Mesenchymal stem cell (in vitro differentiated cells and primary cell): ENCODE measurements at regions not wholly inside any gene's neighbourhood (a gene's known extent, or its start where the extent isn't known, plus 50 kb on each side); places are given as distances from the start of the nearest gene placed in this dataset.

ENCODE experiments used
- DNase-seq: peaks from one replicate; pipeline ENCODE4 v3.0.0-alpha.2; 2013
- H2AFZ ChIP-seq: one replicate; pipeline ENCODE4 v1.6.1; 2013; ENCODE audit warnings: low read depth, mild to moderate bottlenecking, control low read depth, inconsistent platforms, low read length, moderate library complexity
- H2AK5ac ChIP-seq: 2 replicates; pipeline ENCODE4 v1.6.1; 2013; ENCODE audit warnings: low read length, moderate library complexity, mild to moderate bottlenecking, inconsistent platforms; ENCODE audit not compliant: severe bottlenecking
- H2BK120ac ChIP-seq: one replicate; pipeline ENCODE4 v1.6.1; 2013; ENCODE audit warnings: low read depth, mild to moderate bottlenecking, inconsistent platforms, low read length, moderate library complexity
- H2BK12ac ChIP-seq, 2 experiments: one replicate each; pipeline ENCODE4 v1.6.1; 2013; ENCODE audit warnings: inconsistent platforms in 2 of 2, low read length in 2 of 2, mild to moderate bottlenecking in 2 of 2, moderate library complexity in 2 of 2, control low read depth in 1 of 2
- H2BK15ac ChIP-seq: one replicate; pipeline ENCODE4 v1.6.1; 2013; ENCODE audit warnings: mild to moderate bottlenecking, low read depth, inconsistent platforms; ENCODE audit not compliant: poor library complexity, severe bottlenecking
- H2BK5ac ChIP-seq: 2 replicates; pipeline ENCODE4 v1.6.1; 2013; ENCODE audit warnings: low read depth, mild to moderate bottlenecking, low read length, control low read depth, inconsistent platforms; ENCODE audit not compliant: poor library complexity, severe bottlenecking
- H3K14ac ChIP-seq, 2 experiments: one replicate each; pipeline ENCODE4 v1.6.1; 2013; ENCODE audit warnings: inconsistent platforms in 2 of 2, low read length in 2 of 2, control low read depth in 1 of 2, mild to moderate bottlenecking in 1 of 2, moderate library complexity in 1 of 2
- H3K18ac ChIP-seq, 2 experiments: one replicate each; pipeline ENCODE4 v1.6.1; 2013; ENCODE audit warnings: inconsistent platforms in 2 of 2, low read length in 2 of 2, control low read depth in 1 of 2, low read depth in 1 of 2, mild to moderate bottlenecking in 1 of 2
- H3K23ac ChIP-seq, 2 experiments: one replicate each; pipeline ENCODE4 v1.6.1; 2013; ENCODE audit warnings: inconsistent platforms in 2 of 2, low read length in 2 of 2, mild to moderate bottlenecking in 2 of 2, moderate library complexity in 2 of 2, control low read depth in 1 of 2
- H3K27ac ChIP-seq: 2 replicates; pipeline ENCODE4 v1.5.1; 2013; ENCODE audit warnings: mild to moderate bottlenecking, moderate library complexity, low read length, control low read depth, inconsistent platforms; ENCODE audit not compliant: poor library complexity, severe bottlenecking
- H3K27me3 ChIP-seq, 2 experiments: 2 replicates each; pipeline versions ENCODE4 v1.6.1 to v1.7.0; 2013; ENCODE audit warnings: low read length in 2 of 2, mild to moderate bottlenecking in 2 of 2, moderate library complexity in 2 of 2, control low read depth in 1 of 2, inconsistent platforms in 1 of 2; ENCODE audit not compliant: control insufficient read depth in 1 of 2, insufficient read depth in 1 of 2
- H3K36me3 ChIP-seq, 2 experiments: 2 replicates each; pipeline versions ENCODE4 v1.6.1 to v1.7.0; 2013; ENCODE audit warnings: low read length in 2 of 2, control low read depth in 1 of 2, inconsistent platforms in 1 of 2, low read depth in 1 of 2, mild to moderate bottlenecking in 1 of 2; ENCODE audit not compliant: insufficient read depth in 2 of 2, control insufficient read depth in 1 of 2
- H3K4ac ChIP-seq, 2 experiments: one replicate each; pipeline ENCODE4 v1.6.1; 2013; ENCODE audit warnings: inconsistent platforms in 2 of 2, low read length in 2 of 2, mild to moderate bottlenecking in 2 of 2, moderate library complexity in 2 of 2, control low read depth in 1 of 2, low read depth in 1 of 2
- H3K4me1 ChIP-seq: 2 replicates; pipeline ENCODE4 v1.6.1; 2013; ENCODE audit warnings: low read depth, low read length, control low read depth; ENCODE audit not compliant: control insufficient read depth, insufficient read depth
- H3K4me2 ChIP-seq: 2 replicates; pipeline ENCODE4 v1.6.1; 2013; ENCODE audit warnings: low read length, mild to moderate bottlenecking, inconsistent platforms; ENCODE audit not compliant: poor library complexity, severe bottlenecking
- H3K4me3 ChIP-seq, 2 experiments: 2 replicates each; pipeline versions ENCODE4 v1.5.1 to v1.7.0; 2013; ENCODE audit warnings: low read length in 2 of 2, mild to moderate bottlenecking in 2 of 2, control low read depth in 1 of 2, low read depth in 1 of 2; ENCODE audit not compliant: insufficient read depth in 1 of 2
- H3K79me1 ChIP-seq: replicated peaks from 2 replicates; pipeline ENCODE4 v1.6.1; 2013; ENCODE audit warnings: mild to moderate bottlenecking, control low read depth, low read length, inconsistent platforms; ENCODE audit not compliant: poor library complexity, severe bottlenecking
- H3K9ac ChIP-seq: 2 replicates; pipeline ENCODE4 v1.7.0; 2013; ENCODE audit warnings: mild to moderate bottlenecking, low read length, moderate library complexity
- H3K9me3 ChIP-seq: 2 replicates; pipeline ENCODE4 v1.7.0; 2013; ENCODE audit warnings: mild to moderate bottlenecking, low read length; ENCODE audit not compliant: control insufficient read depth
- H4K8ac ChIP-seq: one replicate; pipeline ENCODE4 v1.6.1; 2013; ENCODE audit warnings: inconsistent platforms, mild to moderate bottlenecking, low read length, moderate library complexity
- H4K91ac ChIP-seq: one replicate; pipeline ENCODE4 v1.6.1; 2013; ENCODE audit warnings: mild to moderate bottlenecking, low read length, inconsistent platforms
- WGBS: methylation state at CpG from one replicate; pipeline ENCODE4 v1.1.7; 2013; ENCODE audit warnings: mixed read lengths; 5-methylcytosine and 5-hydroxymethylcytosine counted together

DNA sequence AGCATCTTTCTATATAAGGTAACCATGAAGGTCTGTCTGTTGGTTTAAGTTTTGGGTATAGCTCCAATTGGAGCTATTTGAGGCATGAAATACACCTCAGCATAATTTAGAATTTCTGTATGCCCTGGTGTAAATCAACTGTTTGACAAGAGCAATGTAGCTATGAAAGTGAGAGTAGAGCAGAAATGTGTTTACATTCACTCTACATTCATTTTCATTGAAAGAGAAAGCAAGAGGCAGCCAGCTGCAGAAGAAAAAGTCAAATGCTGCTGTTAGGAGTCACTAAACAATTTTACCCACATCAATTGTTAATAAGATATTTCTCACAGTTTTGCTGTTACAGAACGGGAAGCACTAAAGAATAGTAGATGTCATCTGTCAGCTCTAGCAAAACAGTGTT is 252.5 kb downstream of the SLC6A15 start:
- WGBS: no CpG with 5 or more reads among the region's 1 CpG
- no peak overlapping the region for H3K4me2 ChIP-seq
- H2AFZ ChIP-seq: no peak overlapping the region
- no peak overlapping the region for H3K18ac ChIP-seq
- H2AK5ac ChIP-seq: no peak overlapping the region
- no peak overlapping the region for H2BK15ac ChIP-seq
- no peak overlapping the region for H3K23ac ChIP-seq
- no peak for DNase-seq
- no peaks in the 10 kb centered on the region for H3K9me3 ChIP-seq
- H4K91ac ChIP-seq: no peak overlapping the region
- H3K4me1 ChIP-seq: no peaks in the 10 kb centered on the region
- no peak overlapping the region for H2BK120ac ChIP-seq
- H3K14ac ChIP-seq: no peak overlapping the region
- H2BK5ac ChIP-seq: no peak overlapping the region
- no peaks in the 10 kb centered on the region for H3K36me3 ChIP-seq
- H3K27me3 ChIP-seq: no peaks in the 10 kb centered on the region
- no peak overlapping the region for H3K27ac ChIP-seq
- no peak overlapping the region for H3K4me3 ChIP-seq
- no peak overlapping the region for H3K4ac ChIP-seq
- no peak overlapping the region for H4K8ac ChIP-seq
- no peaks in the 10 kb centered on the region for H3K79me1 ChIP-seq
- no peak overlapping the region for H2BK12ac ChIP-seq
- H3K9ac ChIP-seq: no peak overlapping the region

GRCh38 chr12:84658877-84659276 is 253.7 kb downstream of the SLC6A15 start:
- WGBS: 29% methylated on average over 2 of the region's 2 CpGs
- no peak overlapping the region for H2BK12ac ChIP-seq
- H4K8ac ChIP-seq: no peak overlapping the region
- no peak overlapping the region for H3K9ac ChIP-seq
- no peaks in the 10 kb centered on the region for H3K79me1 ChIP-seq
- H3K36me3 ChIP-seq: no peaks in the 10 kb centered on the region
- H2AFZ ChIP-seq: no peak overlapping the region
- H3K4me1 ChIP-seq: no peaks in the 10 kb centered on the region
- H3K4ac ChIP-seq: no peak overlapping the region
- H3K27ac ChIP-seq: no peak overlapping the region
- no peak overlapping the region for H3K4me3 ChIP-seq
- no peak overlapping the region for H2AK5ac ChIP-seq
- no peaks in the 10 kb centered on the region for H3K27me3 ChIP-seq
- H2BK15ac ChIP-seq: no peak overlapping the region
- H3K18ac ChIP-seq: no peak overlapping the region
- H3K9me3 ChIP-seq: no peaks in the 10 kb centered on the region
- no peak overlapping the region for H4K91ac ChIP-seq
- no peak overlapping the region for H2BK5ac ChIP-seq
- H3K23ac ChIP-seq: no peak overlapping the region
- no peak overlapping the region for H2BK120ac ChIP-seq
- H3K14ac ChIP-seq: no peak overlapping the region
- no peak overlapping the region for H3K4me2 ChIP-seq
- no peak for DNase-seq

GRCh38 chr12:84656705-84657104 is 255.9 kb downstream of the SLC6A15 start:
- Histone ChIP-seq H2BK120ac (no peak overlapping the region), H3K36me3 (no peaks in the 10 kb centered on the region), H4K91ac (no peak overlapping the region)

GRCh38 chr12:84653482-84653881 is 259.1 kb downstream of the SLC6A15 start:
- Histone ChIP-seq H3K4ac (no peak overlapping the region), H2AFZ (no peak overlapping the region), H3K36me3 (no peaks in the 10 kb centered on the region), H4K91ac (no peak overlapping the region), H3K14ac (no peak overlapping the region), H2AK5ac (no peak overlapping the region), H3K9ac (no peak overlapping the region), H2BK5ac (no peak overlapping the region), H2BK15ac (no peak overlapping the region), H3K27ac (no peak overlapping the region), H4K8ac (no peak overlapping the region), H3K9me3 (no peaks in the 10 kb centered on the region), H3K4me1 (no peaks in the 10 kb centered on the region), H3K4me2 (no peak overlapping the region), H2BK120ac (no peak overlapping the region), H3K79me1 (no peaks in the 10 kb centered on the region), H3K23ac (no peak overlapping the region), H3K27me3 (no peaks in the 10 kb centered on the region), H2BK12ac (no peak overlapping the region), H3K18ac (no peak overlapping the region), H3K4me3 (no peak overlapping the region)
- no peak for DNase-seq
- WGBS: 64% methylated on average over 1 of the region's 2 CpGs

More at GRCh38 chr12:84656705-84657104, 255.9 kb downstream of the SLC6A15 start:
- Histone ChIP-seq H2AK5ac (no peak overlapping the region), H3K27me3 (no peaks in the 10 kb centered on the region), H3K18ac (no peak overlapping the region), H3K4ac (no peak overlapping the region), H3K4me3 (no peak overlapping the region), H2BK5ac (no peak overlapping the region), H3K4me1 (no peaks in the 10 kb centered on the region), H2AFZ (no peak overlapping the region), H3K79me1 (no peaks in the 10 kb centered on the region), H2BK15ac (no peak overlapping the region), H3K27ac (no peak overlapping the region), H3K9ac (no peak overlapping the region), H3K23ac (no peak overlapping the region), H3K9me3 (no peaks in the 10 kb centered on the region), H4K8ac (no peak overlapping the region), H2BK12ac (no peak overlapping the region), H3K14ac (no peak overlapping the region), H3K4me2 (no peak overlapping the region)
- DNase-seq: no peak
- no CpG with 5 or more reads among the region's 3 CpGs for WGBS
